ENCODE measurements at regions not wholly inside any gene's neighbourhood (a gene's known extent, or its start where the extent isn't known, plus 50 kb on each side); places are given as distances from the start of the nearest gene placed in this dataset.

GRCh38 chr5:63250939-63251338, 672.3 kb downstream of the LRRC70 start:
- Mint-ChIP-seq H3K27me3 (ENCODE audit: unreplicated experiment) (no peaks in the 10 kb centered on the region), H3K27ac (ENCODE audit: unreplicated experiment) (no peak overlapping the region), H3K4me1 (ENCODE audit: low read depth, unreplicated experiment) (no peaks in the 10 kb centered on the region), H3K36me3 (ENCODE audit: insufficient read depth, unreplicated experiment) (no peaks in the 10 kb centered on the region), H3K9me3 (ENCODE audit: low read depth, unreplicated experiment) (peaks cover 2% of the 10 kb centered on the region), H3K4me3 (ENCODE audit: low read depth, unreplicated experiment) (no peak overlapping the region)
- DNase-seq, result no peak
- CTCF ChIA-PET, result no interaction called here
- TF ChIP-seq, protein P1, sequence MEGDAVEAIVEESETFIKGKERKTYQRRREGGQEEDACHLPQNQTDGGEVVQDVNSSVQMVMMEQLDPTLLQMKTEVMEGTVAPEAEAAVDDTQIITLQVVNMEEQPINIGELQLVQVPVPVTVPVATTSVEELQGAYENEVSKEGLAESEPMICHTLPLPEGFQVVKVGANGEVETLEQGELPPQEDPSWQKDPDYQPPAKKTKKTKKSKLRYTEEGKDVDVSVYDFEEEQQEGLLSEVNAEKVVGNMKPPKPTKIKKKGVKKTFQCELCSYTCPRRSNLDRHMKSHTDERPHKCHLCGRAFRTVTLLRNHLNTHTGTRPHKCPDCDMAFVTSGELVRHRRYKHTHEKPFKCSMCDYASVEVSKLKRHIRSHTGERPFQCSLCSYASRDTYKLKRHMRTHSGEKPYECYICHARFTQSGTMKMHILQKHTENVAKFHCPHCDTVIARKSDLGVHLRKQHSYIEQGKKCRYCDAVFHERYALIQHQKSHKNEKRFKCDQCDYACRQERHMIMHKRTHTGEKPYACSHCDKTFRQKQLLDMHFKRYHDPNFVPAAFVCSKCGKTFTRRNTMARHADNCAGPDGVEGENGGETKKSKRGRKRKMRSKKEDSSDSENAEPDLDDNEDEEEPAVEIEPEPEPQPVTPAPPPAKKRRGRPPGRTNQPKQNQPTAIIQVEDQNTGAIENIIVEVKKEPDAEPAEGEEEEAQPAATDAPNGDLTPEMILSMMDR (IDR thresholded peaks at IDR 0.05; ENCODE audit: unreplicated experiment), result no peak
- intact Hi-C loops (cut with micrococcal nuclease; ENCODE audit: unreplicated experiment), result no loop called here
- no TSS peak for BruUV-seq (replicated peaks)

DNA sequence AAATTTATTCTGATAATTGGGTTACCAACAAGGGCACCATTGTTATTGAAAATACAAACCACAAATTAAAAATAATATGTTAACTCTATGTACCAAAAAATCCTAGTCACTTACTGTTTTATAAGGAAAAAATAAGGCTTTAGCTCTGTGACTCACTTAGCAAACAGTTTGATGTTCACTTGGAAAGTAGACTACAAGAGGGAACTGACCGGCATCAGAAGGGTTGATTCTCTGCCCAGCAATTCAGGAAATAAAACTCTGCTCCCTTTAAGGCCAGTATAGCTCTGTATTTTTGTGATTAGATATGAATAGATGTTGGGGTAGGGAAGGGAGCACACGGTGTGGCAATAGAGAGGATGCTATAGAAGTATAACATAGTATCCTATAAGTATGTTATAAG, 671.3 kb downstream of the LRRC70 start:
- CTCF ChIA-PET, result no interaction called here
- Mint-ChIP-seq H3K27ac (ENCODE audit: unreplicated experiment) (no peak overlapping the region), H3K27me3 (ENCODE audit: unreplicated experiment) (no peaks in the 10 kb centered on the region), H3K9me3 (ENCODE audit: low read depth, unreplicated experiment) (peaks cover 2% of the 10 kb centered on the region), H3K4me3 (ENCODE audit: low read depth, unreplicated experiment) (no peak overlapping the region), H3K36me3 (ENCODE audit: insufficient read depth, unreplicated experiment) (no peaks in the 10 kb centered on the region), H3K4me1 (ENCODE audit: low read depth, unreplicated experiment) (no peaks in the 10 kb centered on the region)
- no TSS peak for BruUV-seq (replicated peaks)
- DNase-seq, result no peak
- intact Hi-C loops (cut with micrococcal nuclease; ENCODE audit: unreplicated experiment), result no loop called here
- TF ChIP-seq, protein P1 (IDR thresholded peaks at IDR 0.05; ENCODE audit: unreplicated experiment), result no peak

DNA sequence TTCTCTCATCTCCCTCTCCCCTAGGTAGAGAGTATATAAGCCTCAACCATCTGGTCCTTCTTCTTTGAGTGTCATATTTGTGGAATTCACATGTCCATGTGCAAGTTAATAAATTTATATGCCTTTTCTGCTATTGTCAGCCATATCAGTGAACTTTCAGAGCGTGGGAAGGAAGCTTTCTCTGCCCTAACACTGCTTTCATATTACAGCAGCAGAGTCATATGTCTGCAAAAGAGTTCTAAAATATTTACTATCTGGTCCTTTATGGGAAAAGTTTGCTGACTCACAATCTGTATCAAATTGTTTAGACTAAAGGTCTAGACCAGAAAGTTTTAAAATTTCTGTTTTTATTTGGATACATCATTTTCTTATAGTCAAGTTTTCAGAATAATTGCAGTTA, 669.0 kb downstream of the LRRC70 start:
- no peaks in the 10 kb centered on the region for H3K27me3 Mint-ChIP-seq (ENCODE audit: unreplicated experiment)
- CTCF ChIA-PET, result no interaction called here
- DNase-seq, result no peak
- no peak overlapping the region for H3K27ac Mint-ChIP-seq (ENCODE audit: unreplicated experiment)
- intact Hi-C loops (cut with micrococcal nuclease; ENCODE audit: unreplicated experiment), result no loop called here
- H3K4me3 Mint-ChIP-seq (ENCODE audit: low read depth, unreplicated experiment), result no peak overlapping the region
- H3K9me3 Mint-ChIP-seq (ENCODE audit: low read depth, unreplicated experiment), result no peaks in the 10 kb centered on the region
- H3K4me1 Mint-ChIP-seq (ENCODE audit: low read depth, unreplicated experiment), result no peaks in the 10 kb centered on the region
- BruUV-seq (replicated peaks), result no TSS peak
- no peaks in the 10 kb centered on the region for H3K36me3 Mint-ChIP-seq (ENCODE audit: insufficient read depth, unreplicated experiment)
- TF ChIP-seq, protein P1 (IDR thresholded peaks at IDR 0.05; ENCODE audit: unreplicated experiment), result no peak

- CTCF ChIA-PET, result no interaction called here
- BruUV-seq (replicated peaks), result no TSS peak
- intact Hi-C loops (cut with micrococcal nuclease; ENCODE audit: unreplicated experiment), result no loop called here
- H3K27me3 Mint-ChIP-seq (ENCODE audit: unreplicated experiment), result no peaks in the 10 kb centered on the region
- H3K4me3 Mint-ChIP-seq (ENCODE audit: low read depth, unreplicated experiment), result no peak overlapping the region
- TF ChIP-seq, protein P1 (IDR thresholded peaks at IDR 0.05; ENCODE audit: unreplicated experiment), result no peak
- peaks cover 1% of the 10 kb centered on the region for H3K9me3 Mint-ChIP-seq (ENCODE audit: low read depth, unreplicated experiment)
- H3K36me3 Mint-ChIP-seq (ENCODE audit: insufficient read depth, unreplicated experiment), result no peaks in the 10 kb centered on the region
- DNase-seq, result no peak
- no peak overlapping the region for H3K27ac Mint-ChIP-seq (ENCODE audit: unreplicated experiment)
- H3K4me1 Mint-ChIP-seq (ENCODE audit: low read depth, unreplicated experiment), result no peaks in the 10 kb centered on the region
Measured at GRCh38 chr5:63245271-63245670, 666.7 kb downstream of the LRRC70 start.

Measured in Calu3 (cell line).